ENCODE measurements at regions not wholly inside any gene's neighbourhood (a gene's known extent, or its start where the extent isn't known, plus 50 kb on each side); places are given as distances from the start of the nearest gene placed in this dataset.

DNA sequence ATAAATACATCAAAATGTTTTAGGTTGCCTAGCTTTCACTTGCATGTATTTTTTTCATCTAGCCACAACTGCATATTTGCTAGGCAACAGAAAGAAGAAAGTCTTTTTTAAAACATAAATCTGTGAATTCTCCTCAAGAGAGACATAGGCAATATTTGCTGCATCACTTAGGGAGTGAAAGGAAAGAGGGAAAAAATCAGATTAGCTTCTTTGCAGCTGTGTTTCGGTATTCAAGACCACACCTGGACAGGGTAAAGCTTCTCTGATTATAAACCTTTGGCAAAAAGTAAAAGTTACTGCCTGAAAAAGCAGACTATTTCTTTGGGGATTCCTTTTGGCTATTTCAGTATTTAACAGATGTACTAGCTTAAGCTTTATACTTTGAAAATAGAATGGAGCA is 280.9 kb upstream of the ZSWIM2 start:
- Histone ChIP-seq H3K4me3 (no peak overlapping the region), H3K27me3 (ENCODE audit: low read depth) (no peaks in the 10 kb centered on the region), H3K4me1 (no peaks in the 10 kb centered on the region), H3K9me3 (replicated peaks) (no peaks in the 10 kb centered on the region), H3K27ac (replicated peaks) (no peak overlapping the region), H3K36me3 (no peaks in the 10 kb centered on the region)
- no peak for DNase-seq
- no peak for TF ChIP-seq CTCF (IDR thresholded peaks at IDR 0.05; ENCODE audit: borderline replicate concordance)
- intact Hi-C loops (cut with micrococcal nuclease), result loop anchor here (10.0 kb wide), 1 partner anchor 325 kb away; no protein-coding TSS in a partner anchor

GRCh38 chr2:187129306-187129705 is 280.3 kb upstream of the ZSWIM2 start:
- intact Hi-C loops (cut with micrococcal nuclease), result no loop called here
- H3K4me3 ChIP-seq, result no peak overlapping the region
- TF ChIP-seq CTCF (IDR thresholded peaks at IDR 0.05; ENCODE audit: borderline replicate concordance), result no peak

DNA sequence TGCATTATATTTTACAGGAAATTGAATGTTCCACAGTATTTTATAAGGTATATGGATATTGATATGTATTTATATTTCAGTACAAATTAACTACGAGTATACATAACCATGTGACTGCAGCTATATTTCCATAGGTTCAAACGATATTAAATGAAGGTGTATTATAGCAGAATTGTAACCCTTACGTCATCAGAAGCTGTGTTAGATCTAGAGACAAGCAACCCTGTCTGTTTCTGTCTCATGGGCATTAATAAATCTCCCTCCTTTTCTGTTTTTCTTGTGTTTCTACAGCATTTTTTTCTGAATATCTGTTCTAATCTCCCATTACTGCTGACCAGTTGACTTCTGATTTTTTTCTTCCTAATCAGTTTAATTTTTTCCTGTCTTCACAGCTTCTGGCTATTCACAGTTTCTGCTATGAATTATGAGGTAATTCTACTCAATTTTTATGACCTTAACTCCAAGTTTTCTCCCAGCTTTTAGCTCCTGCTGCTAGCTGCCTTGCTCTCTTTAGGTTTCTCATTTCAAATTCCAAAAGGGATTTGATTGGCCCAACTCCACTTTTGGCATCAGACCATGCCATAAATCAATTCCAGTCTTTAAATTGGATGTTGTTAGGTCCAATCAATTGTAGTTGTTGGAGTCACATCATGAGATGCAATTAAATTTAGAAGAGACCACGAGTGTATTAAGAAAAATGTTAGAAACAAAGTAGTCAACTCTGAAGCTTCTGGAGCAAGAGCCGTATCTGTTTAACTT is 277.5 kb upstream of the ZSWIM2 start:
- intact Hi-C loops (cut with micrococcal nuclease), result no loop called here
- H3K4me1 ChIP-seq, result peaks cover 4% of the 10 kb centered on the region
- TF ChIP-seq CTCF (IDR thresholded peaks at IDR 0.05; ENCODE audit: borderline replicate concordance), result no peak
- no peaks in the 10 kb centered on the region for H3K36me3 ChIP-seq
- H3K4me3 ChIP-seq, result no peak overlapping the region
- H3K27me3 ChIP-seq (ENCODE audit: low read depth), result no peaks in the 10 kb centered on the region
- DNase-seq, result no peak
- no peaks in the 10 kb centered on the region for H3K9me3 ChIP-seq (replicated peaks)
- H3K27ac ChIP-seq (replicated peaks), result no peak overlapping the region

More at GRCh38 chr2:187129306-187129705, 280.3 kb upstream of the ZSWIM2 start:
- H3K36me3 ChIP-seq, result no peaks in the 10 kb centered on the region
- no peaks in the 10 kb centered on the region for H3K27me3 ChIP-seq (ENCODE audit: low read depth)
- DNase-seq, result no peak
- no peak overlapping the region for H3K27ac ChIP-seq (replicated peaks)
- no peaks in the 10 kb centered on the region for H3K9me3 ChIP-seq (replicated peaks)
- H3K4me1 ChIP-seq, result peaks cover 2% of the 10 kb centered on the region

GRCh38 chr2:187125318-187125717 is 276.3 kb upstream of the ZSWIM2 start:
- DNase-seq, result no peak
- Histone ChIP-seq H3K27ac (replicated peaks) (no peak overlapping the region), H3K4me3 (no peak overlapping the region), H3K9me3 (replicated peaks) (no peaks in the 10 kb centered on the region), H3K4me1 (peaks cover 4% of the 10 kb centered on the region), H3K36me3 (no peaks in the 10 kb centered on the region), H3K27me3 (ENCODE audit: low read depth) (no peaks in the 10 kb centered on the region)
- no peak for TF ChIP-seq CTCF (IDR thresholded peaks at IDR 0.05; ENCODE audit: borderline replicate concordance)
- intact Hi-C loops (cut with micrococcal nuclease), result no loop called here

- H3K27ac ChIP-seq (replicated peaks), result no peak overlapping the region
- H3K9me3 ChIP-seq (replicated peaks), result no peaks in the 10 kb centered on the region
- intact Hi-C loops (cut with micrococcal nuclease), result no loop called here
- no peak for DNase-seq
- no peaks in the 10 kb centered on the region for H3K36me3 ChIP-seq
- no peak for TF ChIP-seq CTCF (IDR thresholded peaks at IDR 0.05; ENCODE audit: borderline replicate concordance)
- H3K4me1 ChIP-seq, result peaks cover 4% of the 10 kb centered on the region
- H3K27me3 ChIP-seq (ENCODE audit: low read depth), result no peaks in the 10 kb centered on the region
- H3K4me3 ChIP-seq, result no peak overlapping the region
Measured at GRCh38 chr2:187124529-187124928, 275.6 kb upstream of the ZSWIM2 start.

Measured in left ventricle myocardium inferior (tissue), 1 donor.